Tibial nerve (tissue), 4 donors: ENCODE measurements at regions not wholly inside any gene's neighbourhood (a gene's known extent, or its start where the extent isn't known, plus 50 kb on each side); places are given as distances from the start of the nearest gene placed in this dataset.
A peak's percentile ranks its signal among the peaks of the same experiment; 100 is the strongest.
"Not testable (repeated sequence)": the region's sequence is repeated elsewhere in the genome, so short reads cannot be mapped to it uniquely, and the experiment has no call there.

Experiments
- DNase-seq, 2 donors: peaks; one replicate each; pipeline ENCODE4 v3.0.0-alpha.2; 2019; ENCODE audit warnings: low spot score in 2 of 2
- H3K27ac ChIP-seq, 4 donors: fragments of 200-600 bp; sonication (generic) in 3 of 4; one replicate each; pipeline ENCODE4 v1.5.1; 2017 to 2019; ENCODE audit warnings: mild to moderate bottlenecking in 1 of 4
- H3K27me3 ChIP-seq, 2 donors: fragments of 200-600 bp; sonication (generic) in 1 of 2; one replicate each; pipeline versions ENCODE4 v1.5.1 to v1.6.0; 2017 to 2019
- H3K36me3 ChIP-seq, 3 donors: fragments of 200-600 bp; sonication (generic); one replicate each; pipeline ENCODE4 v1.5.1; 2018 to 2019
- H3K4me1 ChIP-seq, 4 donors: fragments of 200-600 bp; sonication (generic) in 3 of 4; one replicate each; pipeline ENCODE4 v1.5.1; 2017 to 2019
- H3K4me3 ChIP-seq, 4 donors: fragments of 200-600 bp; sonication (generic) in 3 of 4; one replicate each; pipeline ENCODE4 v1.5.1; 2017 to 2019; ENCODE audit warnings: mild to moderate bottlenecking in 1 of 4, moderate library complexity in 1 of 4
- H3K9me3 ChIP-seq, 4 donors: fragments of 200-600 bp; sonication (generic) in 3 of 4; one replicate each; pipeline ENCODE4 v1.5.1; 2017 to 2019
- EP300 ChIP-seq, 2 donors: sonication (generic); formaldehyde crosslinking; IDR thresholded peaks; one replicate each; pipeline ENCODE4 v1.6.1; 2017; ENCODE audit warnings: antibody characterized with exemption in 2 of 2, mild to moderate bottlenecking in 1 of 2
- POLR2A ChIP-seq, 2 donors: fragments of 450-650 bp; IDR thresholded peaks; one replicate each; pipeline ENCODE4 v1.6.1; 2017; ENCODE audit warnings: antibody characterized with exemption in 2 of 2, mild to moderate bottlenecking in 2 of 2, moderate library complexity in 2 of 2
- WGBS, 2 donors: methylation state at CpG; one replicate each; pipeline ENCODE4 v1.1.5; 2018; 5-methylcytosine and 5-hydroxymethylcytosine counted together
- TF ChIP-seq, protein P1 (sequence below), 5 experiments: fragments of 200-600 bp in 3 of 5; fragments of 450-650 bp in 2 of 5; sonication (generic) in 3 of 5; IDR thresholded peaks; one replicate each; pipeline ENCODE4 v1.5.1; 2016 to 2019; ENCODE audit warnings: antibody characterized with exemption in 5 of 5, mild to moderate bottlenecking in 3 of 5, moderate library complexity in 2 of 5

DNA sequence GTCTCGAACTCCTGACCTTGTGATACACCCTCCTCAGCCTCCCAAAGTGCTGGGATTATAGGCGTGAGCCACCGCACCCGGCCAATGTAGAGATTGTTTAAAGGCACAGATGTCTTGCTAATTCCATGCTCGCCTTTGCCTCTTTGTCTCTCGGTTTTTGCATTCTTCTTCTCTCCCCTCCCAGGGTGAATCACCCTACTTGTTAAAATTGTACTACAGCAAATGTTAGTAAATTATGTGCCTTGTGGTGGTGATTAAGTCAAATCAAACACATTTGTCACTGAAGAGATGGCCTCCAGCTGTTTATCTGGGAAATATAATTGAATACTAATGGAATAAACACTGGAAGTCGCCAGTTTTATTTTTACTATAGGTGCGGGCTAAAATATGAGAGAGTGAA is 384.4 kb upstream of the AUTS2 start:
- no peaks in the 10 kb centered on the region for H3K27me3 ChIP-seq
- no peaks in the 10 kb centered on the region for H3K9me3 ChIP-seq
- H3K4me1 ChIP-seq, result peaks cover 0 to 6% (median 0%) of the 10 kb centered on the region in 4 donors
- DNase-seq, result no peak
- 81 to 85% methylated on average over 8 of the region's 8 CpGs for WGBS, 2 donors
- no peaks in the 10 kb centered on the region for H3K36me3 ChIP-seq
- no peak overlapping the region for H3K4me3 ChIP-seq
- H3K27ac ChIP-seq, result no peak overlapping the region
- TF ChIP-seq, protein P1, sequence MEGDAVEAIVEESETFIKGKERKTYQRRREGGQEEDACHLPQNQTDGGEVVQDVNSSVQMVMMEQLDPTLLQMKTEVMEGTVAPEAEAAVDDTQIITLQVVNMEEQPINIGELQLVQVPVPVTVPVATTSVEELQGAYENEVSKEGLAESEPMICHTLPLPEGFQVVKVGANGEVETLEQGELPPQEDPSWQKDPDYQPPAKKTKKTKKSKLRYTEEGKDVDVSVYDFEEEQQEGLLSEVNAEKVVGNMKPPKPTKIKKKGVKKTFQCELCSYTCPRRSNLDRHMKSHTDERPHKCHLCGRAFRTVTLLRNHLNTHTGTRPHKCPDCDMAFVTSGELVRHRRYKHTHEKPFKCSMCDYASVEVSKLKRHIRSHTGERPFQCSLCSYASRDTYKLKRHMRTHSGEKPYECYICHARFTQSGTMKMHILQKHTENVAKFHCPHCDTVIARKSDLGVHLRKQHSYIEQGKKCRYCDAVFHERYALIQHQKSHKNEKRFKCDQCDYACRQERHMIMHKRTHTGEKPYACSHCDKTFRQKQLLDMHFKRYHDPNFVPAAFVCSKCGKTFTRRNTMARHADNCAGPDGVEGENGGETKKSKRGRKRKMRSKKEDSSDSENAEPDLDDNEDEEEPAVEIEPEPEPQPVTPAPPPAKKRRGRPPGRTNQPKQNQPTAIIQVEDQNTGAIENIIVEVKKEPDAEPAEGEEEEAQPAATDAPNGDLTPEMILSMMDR (IDR thresholded peaks at IDR 0.05), result no peak

DNA sequence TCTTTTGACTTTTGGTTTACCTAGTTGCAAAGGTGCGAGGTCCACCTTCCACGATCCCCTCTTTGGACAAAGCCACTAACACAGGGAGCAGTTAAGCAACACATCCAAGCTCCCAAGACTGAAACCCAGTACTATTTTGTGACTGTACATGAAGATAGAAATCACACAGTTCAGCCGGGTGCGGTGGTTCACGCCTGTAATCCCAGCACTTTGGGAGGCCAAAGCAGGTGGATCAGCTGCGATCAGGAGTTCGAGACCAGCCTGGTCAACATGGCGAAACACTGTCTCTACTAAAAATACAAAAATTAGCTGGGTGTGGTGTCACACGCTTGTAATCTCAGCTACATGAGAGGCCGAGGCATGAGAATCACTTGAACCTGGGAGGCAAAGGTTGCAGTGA is 382.8 kb upstream of the AUTS2 start:
- not testable (repeated sequence) for H3K36me3 ChIP-seq, H3K27me3 ChIP-seq, DNase-seq, H3K4me3 ChIP-seq, H3K27ac ChIP-seq, H3K4me1 ChIP-seq, H3K9me3 ChIP-seq
- 95 to 96% methylated on average over 10 of the region's 10 CpGs for WGBS, 2 donors

DNA sequence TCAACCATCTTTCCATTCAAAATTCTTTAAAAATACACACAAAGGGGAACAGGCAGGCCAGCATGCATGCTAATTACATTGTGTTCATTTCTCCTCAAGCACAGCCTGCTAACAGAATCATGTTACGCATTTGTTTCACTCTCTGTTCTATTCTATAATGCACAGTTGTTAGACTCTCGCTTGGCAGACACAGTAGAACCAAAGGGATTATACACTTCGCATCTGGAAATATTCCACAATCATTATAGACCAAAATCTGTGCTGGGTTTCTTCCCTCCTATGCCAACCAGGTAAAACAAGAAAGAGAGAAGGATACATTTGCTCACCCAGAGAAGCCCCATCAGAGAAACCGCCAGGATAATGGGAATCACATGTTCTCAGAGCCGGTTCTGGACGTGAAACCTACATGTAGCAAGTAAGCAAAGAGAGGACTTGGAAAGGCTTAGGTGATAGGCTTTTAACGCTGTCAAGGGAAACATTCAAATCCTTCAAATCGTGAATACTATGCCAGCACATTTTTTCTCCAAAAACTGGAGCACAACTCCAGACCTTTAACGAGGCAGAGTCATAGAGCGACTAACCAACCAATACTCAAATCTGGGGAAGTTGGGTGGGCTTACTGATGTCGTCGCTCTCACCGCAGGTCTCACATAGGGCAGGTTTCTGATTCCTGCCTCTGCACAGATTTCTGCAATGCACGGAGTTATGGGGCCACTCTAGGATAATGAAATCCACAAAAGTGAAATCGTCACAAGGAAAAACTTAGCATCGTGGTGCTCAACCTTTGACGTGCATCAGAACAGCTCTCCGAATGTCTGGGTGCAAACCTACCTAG is 380.5 kb upstream of the AUTS2 start:
- WGBS, 2 donors, result 58 to 69% methylated on average over 18 of the region's 18 CpGs
- Histone ChIP-seq H3K4me3 (peak overlapping the region in 1 of 4 donors; percentile 6), H3K27me3 (no peaks in the 10 kb centered on the region), H3K9me3 (no peaks in the 10 kb centered on the region), H3K27ac (no peak overlapping the region), H3K36me3 (no peaks in the 10 kb centered on the region), H3K4me1 (peaks cover 0 to 6% (median 0%) of the 10 kb centered on the region in 4 donors)
- TF ChIP-seq, protein P1 (IDR thresholded peaks at IDR 0.05), result no peak
- no peak for DNase-seq

DNA sequence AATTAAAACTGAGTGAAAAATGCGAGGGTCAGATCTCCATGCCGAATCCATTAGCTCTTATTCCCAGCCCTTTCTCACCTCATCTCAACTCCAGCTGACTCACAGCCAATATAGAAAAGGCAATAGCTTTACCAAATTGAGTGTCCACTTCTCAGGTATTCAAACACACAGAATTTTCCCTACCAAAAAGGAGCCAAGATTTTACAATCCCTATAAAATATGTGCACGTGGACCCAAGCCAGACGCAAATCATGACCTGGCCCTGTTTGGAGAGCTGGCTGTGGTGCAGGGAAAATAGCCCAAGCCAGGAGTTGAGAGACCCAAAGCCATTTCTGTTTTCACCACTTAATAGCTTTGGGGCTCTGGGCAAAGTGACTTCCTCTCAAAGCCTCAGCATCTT is 379.7 kb upstream of the AUTS2 start:
- no peaks in the 10 kb centered on the region for H3K36me3 ChIP-seq
- peaks cover 0 to 6% (median 0%) of the 10 kb centered on the region in 4 donors for H3K4me1 ChIP-seq
- H3K4me3 ChIP-seq, result no peak overlapping the region
- TF ChIP-seq EP300 (IDR thresholded peaks at IDR 0.05), result no peak
- TF ChIP-seq, protein P1 (IDR thresholded peaks at IDR 0.05), result no peak
- TF ChIP-seq POLR2A (IDR thresholded peaks at IDR 0.05), result no peak
- WGBS, 2 donors, result 56 to 58% methylated on average over 4 of the region's 4 CpGs
- no peak for DNase-seq
- no peaks in the 10 kb centered on the region for H3K9me3 ChIP-seq
- no peak overlapping the region for H3K27ac ChIP-seq
- no peaks in the 10 kb centered on the region for H3K27me3 ChIP-seq

DNA sequence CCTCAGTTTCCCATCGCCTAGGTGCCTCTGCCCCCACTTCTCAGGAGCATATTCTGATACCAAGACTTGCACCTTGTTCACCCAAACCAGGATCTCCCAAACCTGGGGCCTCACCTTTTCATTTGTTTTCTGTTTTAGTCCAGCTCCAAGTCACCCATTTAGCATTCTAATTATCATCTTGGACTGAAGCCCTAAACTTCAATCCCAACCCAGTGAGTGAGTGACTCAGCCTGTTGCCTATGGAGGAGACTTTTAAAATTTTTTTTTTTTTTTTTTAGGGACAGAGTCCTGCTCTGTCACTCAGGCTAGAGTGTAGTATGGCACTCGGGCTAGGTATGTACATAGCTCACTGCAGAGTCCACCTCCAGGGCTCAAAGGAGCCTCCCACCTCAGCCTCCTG is 378.9 kb upstream of the AUTS2 start:
- TF ChIP-seq EP300 (IDR thresholded peaks at IDR 0.05), result no peak
- no peak for TF ChIP-seq POLR2A (IDR thresholded peaks at IDR 0.05)
- TF ChIP-seq, protein P1 (IDR thresholded peaks at IDR 0.05), result no peak
- H3K36me3 ChIP-seq, result no peaks in the 10 kb centered on the region
- H3K27ac ChIP-seq, result no peak overlapping the region
- no peaks in the 10 kb centered on the region for H3K27me3 ChIP-seq
- H3K4me1 ChIP-seq, result peaks cover 0 to 6% (median 0%) of the 10 kb centered on the region in 4 donors
- DNase-seq, result no peak
- no peaks in the 10 kb centered on the region for H3K9me3 ChIP-seq
- 78 to 95% methylated on average over 2 of the region's 2 CpGs for WGBS, 2 donors
- H3K4me3 ChIP-seq, result no peak overlapping the region
